ENCODE measurements at regions not wholly inside any gene's neighbourhood (a gene's known extent, or its start where the extent isn't known, plus 50 kb on each side); places are given as distances from the start of the nearest gene placed in this dataset.

DNA sequence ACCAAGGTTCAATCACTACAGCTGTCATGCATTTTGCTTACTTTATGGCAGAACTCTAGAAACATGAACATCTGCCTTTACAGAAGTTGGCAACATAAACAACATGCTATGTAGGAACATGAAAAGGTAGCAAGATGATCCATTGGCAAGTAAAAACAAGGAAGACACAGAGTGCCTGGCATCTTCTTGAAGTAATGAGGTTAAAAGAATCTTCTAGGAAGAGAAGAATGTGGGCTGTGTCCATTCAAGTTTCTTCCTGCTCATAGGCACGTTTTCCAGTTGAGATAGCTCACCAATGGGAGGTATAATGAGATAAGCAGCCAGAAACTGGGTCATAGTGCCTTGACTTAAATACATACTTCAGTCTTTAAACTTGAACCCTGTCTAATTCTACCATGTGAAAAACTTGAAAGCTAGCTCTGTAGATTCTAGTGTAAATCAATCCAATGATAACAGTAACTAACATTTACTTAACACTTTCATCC is 109.4 kb upstream of the PRLR start:
- H3K9me1 ChIP-seq (ENCODE audit: insufficient read depth, low read length): no peaks in the 10 kb centered on the region
- H2BK120ac ChIP-seq (ENCODE audit: low read depth, low read length): no peak overlapping the region
- H2AFZ ChIP-seq (replicated peaks; ENCODE audit: low read length, poor library complexity): no peak overlapping the region
- no CpG with 5 or more reads among the region's 1 CpG for WGBS, 2 experiments (ENCODE audit: extremely low coverage in 2 of 2, insufficient read length in 1 of 2)
- ChIA-PET CTCF (no interaction called here), POLR2A (ENCODE audit: unreplicated experiment) (no interaction called here)
- BruUV-seq (replicated peaks): no TSS peak
- H4K8ac ChIP-seq (ENCODE audit: low read depth in 2 of 2, low read length in 2 of 2): no peak overlapping the region
- no peaks in the 10 kb centered on the region for H4K20me1 ChIP-seq (ENCODE audit: insufficient read depth, low read length)
- H3K9ac ChIP-seq (ENCODE audit: low read depth, low read length): no peak overlapping the region
- DNase-seq (no peak), ATAC-seq (ENCODE audit: low read depth) (no peak)
- intact Hi-C loops (cut with micrococcal nuclease): no loop called here
- no peak overlapping the region for H3K27ac ChIP-seq (ENCODE audit: insufficient read depth, low read length)
- H3K4me2 ChIP-seq (ENCODE audit: low read depth, low read length): no peak overlapping the region
- dilution Hi-C loops (cut with HindIII; ENCODE audit: low sequenced_read_pairs, unreplicated experiment): no loop called here
- H3K36me3 ChIP-seq (ENCODE audit: control insufficient read depth, insufficient read depth, low read length): no peaks in the 10 kb centered on the region
- H3K4me3 ChIP-seq (ENCODE audit: insufficient read depth, low read depth, low read length): no peak overlapping the region
- H2BK20ac ChIP-seq (ENCODE audit: low read depth, low read length): no peak overlapping the region
- H3K4ac ChIP-seq (ENCODE audit: low read depth, low read length): no peak overlapping the region
- H3K79me1 ChIP-seq (ENCODE audit: low read depth in 1 of 2, low read length in 2 of 2): no peaks in the 10 kb centered on the region
- H2BK5ac ChIP-seq (ENCODE audit: low read depth, low read length, poor library complexity, severe bottlenecking): no peak overlapping the region
- H4K5ac ChIP-seq (ENCODE audit: low read depth, low read length): no peak overlapping the region
- no peak overlapping the region for H3K18ac ChIP-seq (ENCODE audit: low read depth, low read length)
- H3K27me3 ChIP-seq (ENCODE audit: control insufficient read depth, insufficient read depth, low read length): no peaks in the 10 kb centered on the region
- in situ Hi-C loops (cut with MboI; ENCODE audit: low sequenced_read_pairs): no loop called here
- no peak overlapping the region for H2BK15ac ChIP-seq (ENCODE audit: low read depth, low read length)
- H4K91ac ChIP-seq (ENCODE audit: insufficient read depth, low read depth, low read length): no peak overlapping the region
- TF ChIP-seq CHD1 (IDR thresholded peaks at IDR 0.05; ENCODE audit: low read depth, low read length): no peak
- TF ChIP-seq, protein P1, sequence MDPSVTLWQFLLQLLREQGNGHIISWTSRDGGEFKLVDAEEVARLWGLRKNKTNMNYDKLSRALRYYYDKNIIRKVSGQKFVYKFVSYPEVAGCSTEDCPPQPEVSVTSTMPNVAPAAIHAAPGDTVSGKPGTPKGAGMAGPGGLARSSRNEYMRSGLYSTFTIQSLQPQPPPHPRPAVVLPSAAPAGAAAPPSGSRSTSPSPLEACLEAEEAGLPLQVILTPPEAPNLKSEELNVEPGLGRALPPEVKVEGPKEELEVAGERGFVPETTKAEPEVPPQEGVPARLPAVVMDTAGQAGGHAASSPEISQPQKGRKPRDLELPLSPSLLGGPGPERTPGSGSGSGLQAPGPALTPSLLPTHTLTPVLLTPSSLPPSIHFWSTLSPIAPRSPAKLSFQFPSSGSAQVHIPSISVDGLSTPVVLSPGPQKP (IDR thresholded peaks at IDR 0.05; ENCODE audit: borderline replicate concordance, low read depth, low read length): no peak
- TF ChIP-seq NFE2L2 (IDR thresholded peaks at IDR 0.05; ENCODE audit: low read depth, low read length): no peak
- no peaks in the 10 kb centered on the region for H3K4me1 ChIP-seq (ENCODE audit: control insufficient read depth, insufficient read depth, low read length)
- H3K9me3 ChIP-seq (ENCODE audit: control insufficient read depth, insufficient read depth, low read length): no peaks in the 10 kb centered on the region
- H3K14ac ChIP-seq (replicated peaks; ENCODE audit: low read depth, low read length): no peak overlapping the region
- H3K23ac ChIP-seq (ENCODE audit: low read depth, low read length): no peak overlapping the region
- H2AK5ac ChIP-seq (ENCODE audit: low read depth, low read length): no peak overlapping the region
- H3K56ac ChIP-seq (ENCODE audit: extremely low read depth, insufficient read depth, low read length): no peak overlapping the region
- no peak overlapping the region for H2AK9ac ChIP-seq (replicated peaks; ENCODE audit: low read depth, low read length, poor library complexity)

Data from IMR-90 (cell line).